ENCODE measurements at regions not wholly inside any gene's neighbourhood (a gene's known extent, or its start where the extent isn't known, plus 50 kb on each side); places are given as distances from the start of the nearest gene placed in this dataset.
A peak's percentile ranks its signal among the peaks of the same experiment; 100 is the strongest.

DNA sequence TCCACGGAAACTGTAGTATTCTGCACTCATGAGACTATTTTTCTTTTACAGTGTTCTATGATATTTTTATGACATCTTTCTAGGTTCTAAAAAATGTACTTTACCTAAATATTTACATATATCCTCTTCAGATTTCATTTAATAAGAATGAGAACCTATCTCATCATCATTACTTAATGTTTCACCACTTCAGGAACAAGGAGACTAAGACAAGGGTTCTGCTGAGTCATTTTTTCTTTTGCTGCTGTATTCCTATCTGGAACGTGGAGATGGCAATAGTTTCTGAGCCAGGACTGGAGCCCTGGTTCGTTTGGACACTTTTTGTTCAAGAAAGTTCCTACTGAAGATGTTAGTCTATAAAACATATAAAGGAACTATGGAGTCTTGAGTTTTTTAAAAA lies 258.2 kb upstream of the MAP3K1 start:
- ChIA-PET CTCF (no interaction called here), POLR2A (no interaction called here)
- Histone ChIP-seq H3K4me3 (ENCODE audit: control insufficient read depth in 1 of 2, extremely low read depth in 1 of 2, low read length in 1 of 2) (no peak overlapping the region), H3K9me3 (no peaks in the 10 kb centered on the region), H3K36me3 (ENCODE audit: control insufficient read depth in 2 of 2, extremely low read depth in 1 of 2, insufficient read depth in 1 of 2, low read length in 1 of 2) (no peaks in the 10 kb centered on the region), H3K27ac (ENCODE audit: low read length) (no peak overlapping the region), H3K27me3 (replicated peaks in 1 of 2; ENCODE audit: control insufficient read depth in 2 of 2, extremely low read depth in 1 of 2, insufficient read depth in 2 of 2, low read length in 1 of 2) (no peaks in the 10 kb centered on the region), H3K4me1 (ENCODE audit: control insufficient read depth in 1 of 2, extremely low read depth in 1 of 2, insufficient read depth in 2 of 2, low read length in 2 of 2) (peaks cover 0 to 8% of the 10 kb centered on the region in 2 experiments)
- no peak overlapping the region for H3K4me3 Mint-ChIP-seq
- ATAC-seq (replicated peaks in 1 of 4) (no peak), DNase-seq (no peak)
- H3K36me3 Mint-ChIP-seq, result no peaks in the 10 kb centered on the region
- WGBS (ENCODE audit: insufficient coverage), result no CpG with 5 or more reads among the region's 3 CpGs
- H3K4me1 Mint-ChIP-seq, result peaks cover 0 to 2% (median 2%) of the 10 kb centered on the region in 3 donors
- peaks cover 0 to 6% (median 0%) of the 10 kb centered on the region in 3 donors for H3K9me3 Mint-ChIP-seq
- no peak overlapping the region for H3K27ac Mint-ChIP-seq
- H3K27me3 Mint-ChIP-seq, result peaks cover 0 to 2% of the 10 kb centered on the region in 2 donors

DNA sequence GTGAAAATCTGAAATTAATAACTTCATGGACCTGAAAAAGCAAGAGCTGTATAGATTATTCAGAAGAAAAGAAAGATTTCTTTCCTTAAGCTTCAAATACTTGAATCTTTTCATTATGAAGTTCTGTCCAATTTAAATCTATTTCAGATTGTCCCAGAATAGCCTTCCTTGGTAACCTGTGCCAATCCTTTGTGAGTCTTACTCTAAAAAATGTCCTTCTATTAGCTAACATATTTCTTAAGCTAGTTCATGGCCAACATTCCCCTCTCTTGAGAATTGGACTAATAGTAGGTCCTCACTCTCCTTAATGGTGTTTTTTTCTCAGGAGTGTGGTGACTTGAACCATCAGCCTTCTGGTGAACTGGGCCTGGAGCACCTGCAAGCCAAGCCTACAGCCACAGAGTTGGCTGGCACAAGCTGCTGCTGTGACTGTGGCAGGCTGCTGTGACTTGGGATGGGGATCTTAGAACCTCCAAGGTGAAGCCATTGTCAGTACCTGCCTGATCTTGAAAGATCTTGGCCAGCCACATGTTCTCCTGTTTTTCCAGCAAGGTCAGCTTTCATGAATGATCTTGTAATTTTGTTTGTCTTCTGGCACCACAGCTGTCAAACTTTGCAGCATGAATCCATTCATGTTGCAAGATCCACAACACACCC lies 262.6 kb upstream of the MAP3K1 start:
- Mint-ChIP-seq H3K27me3 (peaks cover 0 to 2% of the 10 kb centered on the region in 2 donors), H3K9me3 (no peaks in the 10 kb centered on the region), H3K4me1 (peaks cover 0 to 5% (median 0%) of the 10 kb centered on the region in 3 donors), H3K36me3 (no peaks in the 10 kb centered on the region), H3K4me3 (no peak overlapping the region), H3K27ac (no peak overlapping the region)
- no peaks in the 10 kb centered on the region for H3K9me3 ChIP-seq
- no peak for DNase-seq
- no peaks in the 10 kb centered on the region for H3K27me3 ChIP-seq (replicated peaks in 1 of 2; ENCODE audit: control insufficient read depth in 2 of 2, extremely low read depth in 1 of 2, insufficient read depth in 2 of 2, low read length in 1 of 2)
- CTCF ChIA-PET, result no interaction called here
- no peaks in the 10 kb centered on the region for H3K4me1 ChIP-seq (ENCODE audit: control insufficient read depth in 1 of 2, extremely low read depth in 1 of 2, insufficient read depth in 2 of 2, low read length in 2 of 2)
- H3K36me3 ChIP-seq (ENCODE audit: control insufficient read depth in 2 of 2, extremely low read depth in 1 of 2, insufficient read depth in 1 of 2, low read length in 1 of 2), result no peaks in the 10 kb centered on the region
- no peak overlapping the region for H3K27ac ChIP-seq (ENCODE audit: low read length)
- no peak for ATAC-seq (replicated peaks in 1 of 4)
- POLR2A ChIA-PET, result interaction anchor here in 1 of 2 donors (0.5 kb wide), 1 partner anchor 92 kb away, joined by 3 read pairs; no protein-coding TSS in a partner anchor
- H3K4me3 ChIP-seq (ENCODE audit: control insufficient read depth in 1 of 2, extremely low read depth in 1 of 2, low read length in 1 of 2), result no peak overlapping the region

DNA sequence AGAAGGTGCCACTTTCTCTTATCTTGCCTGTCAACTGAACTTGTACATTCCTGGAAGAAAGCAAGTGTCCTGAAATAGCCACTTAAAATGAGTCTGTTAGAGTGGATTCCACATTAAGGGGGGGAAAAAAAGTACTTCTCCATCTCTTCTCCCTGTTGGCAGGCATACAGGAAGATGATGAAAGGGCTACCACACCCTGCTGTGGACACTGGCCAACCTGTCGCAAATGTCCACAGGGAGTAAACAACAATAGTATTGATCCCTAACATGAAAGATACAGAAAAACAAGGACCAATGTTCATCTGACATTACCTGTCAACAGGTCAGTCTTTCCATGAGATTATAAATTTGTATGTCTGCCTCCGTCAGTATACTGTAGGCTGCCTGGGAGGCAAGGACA lies 265.1 kb upstream of the MAP3K1 start:
- DNase-seq, result no peak
- H3K4me1 Mint-ChIP-seq, result peaks cover 0 to 5% (median 0%) of the 10 kb centered on the region in 3 donors
- ChIA-PET CTCF (no interaction called here), POLR2A (no interaction called here)
- no peak overlapping the region for H3K4me3 Mint-ChIP-seq
- no peaks in the 10 kb centered on the region for H3K9me3 Mint-ChIP-seq
- H3K27me3 Mint-ChIP-seq, result no peaks in the 10 kb centered on the region
- no peaks in the 10 kb centered on the region for H3K36me3 ChIP-seq (ENCODE audit: control insufficient read depth in 2 of 2, extremely low read depth in 1 of 2, insufficient read depth in 1 of 2, low read length in 1 of 2)
- no peak overlapping the region for H3K27ac ChIP-seq (ENCODE audit: low read length)
- H3K9me3 ChIP-seq, result no peaks in the 10 kb centered on the region
- H3K27ac Mint-ChIP-seq, result no peak overlapping the region
- no CpG with 5 or more reads among the region's 2 CpGs for WGBS (ENCODE audit: insufficient coverage)
- H3K36me3 Mint-ChIP-seq, result no peaks in the 10 kb centered on the region
- H3K4me3 ChIP-seq (ENCODE audit: control insufficient read depth in 1 of 2, extremely low read depth in 1 of 2, low read length in 1 of 2), result no peak overlapping the region
- no peak for ATAC-seq (replicated peaks in 1 of 4)
- H3K4me1 ChIP-seq (ENCODE audit: control insufficient read depth in 1 of 2, extremely low read depth in 1 of 2, insufficient read depth in 2 of 2, low read length in 2 of 2), result no peaks in the 10 kb centered on the region
- H3K27me3 ChIP-seq (replicated peaks in 1 of 2; ENCODE audit: control insufficient read depth in 2 of 2, extremely low read depth in 1 of 2, insufficient read depth in 2 of 2, low read length in 1 of 2), result no peaks in the 10 kb centered on the region

DNA sequence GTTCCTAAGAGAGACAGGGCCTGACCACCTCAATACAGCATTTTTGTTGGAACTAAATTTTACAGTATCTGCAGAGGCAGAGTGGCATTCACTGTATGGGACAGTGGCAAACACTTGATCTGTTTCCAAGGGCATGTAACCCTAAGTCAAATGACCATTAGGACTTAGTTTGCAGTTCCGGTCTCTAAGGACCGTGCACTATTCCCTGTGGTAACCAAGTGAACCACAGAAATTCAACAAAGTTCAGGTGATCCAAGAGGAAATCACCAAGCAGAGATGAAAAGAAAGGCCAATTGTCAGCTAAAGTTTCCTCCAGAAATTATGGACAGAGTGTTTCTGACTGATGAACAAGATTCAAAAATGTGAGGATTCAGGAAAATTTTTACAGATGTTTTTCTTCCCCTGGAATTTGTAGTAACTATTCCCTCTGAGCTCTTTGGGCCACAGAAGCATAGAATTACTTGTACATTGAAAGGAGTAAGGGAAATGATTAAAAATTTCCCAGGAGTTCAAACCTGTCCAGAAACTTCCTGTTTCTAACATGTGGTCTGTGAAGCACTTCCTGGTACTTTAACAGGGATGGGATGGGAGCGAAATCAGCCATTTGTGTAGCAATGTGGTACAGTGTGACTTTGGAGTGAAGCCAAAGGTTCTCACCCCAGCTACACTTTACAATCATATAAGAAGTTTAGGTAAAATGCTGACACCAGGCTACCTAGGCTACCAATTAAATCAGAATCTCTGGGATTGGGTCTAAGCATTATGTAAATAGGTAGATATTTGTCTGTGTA lies 266.1 kb upstream of the MAP3K1 start:
- POLR2A ChIA-PET, result no interaction called here
- Mint-ChIP-seq H3K9me3 (no peaks in the 10 kb centered on the region), H3K4me1 (peaks cover 0 to 5% (median 0%) of the 10 kb centered on the region in 3 donors), H3K27me3 (no peaks in the 10 kb centered on the region), H3K4me3 (no peak overlapping the region), H3K36me3 (no peaks in the 10 kb centered on the region), H3K27ac (no peak overlapping the region)
- H3K36me3 ChIP-seq (ENCODE audit: control insufficient read depth in 2 of 2, extremely low read depth in 1 of 2, insufficient read depth in 1 of 2, low read length in 1 of 2), result no peaks in the 10 kb centered on the region
- WGBS (ENCODE audit: insufficient coverage), result 94% methylated on average over 2 of the region's 3 CpGs
- H3K9me3 ChIP-seq, result no peaks in the 10 kb centered on the region
- no peaks in the 10 kb centered on the region for H3K27me3 ChIP-seq (replicated peaks in 1 of 2; ENCODE audit: control insufficient read depth in 2 of 2, extremely low read depth in 1 of 2, insufficient read depth in 2 of 2, low read length in 1 of 2)
- no peaks in the 10 kb centered on the region for H3K4me1 ChIP-seq (ENCODE audit: control insufficient read depth in 1 of 2, extremely low read depth in 1 of 2, insufficient read depth in 2 of 2, low read length in 2 of 2)
- ATAC-seq (replicated peaks in 1 of 4), result no peak
- H3K27ac ChIP-seq (ENCODE audit: low read length), result no peak overlapping the region
- DNase-seq, result no peak
- CTCF ChIA-PET, result no interaction called here
- H3K4me3 ChIP-seq (ENCODE audit: control insufficient read depth in 1 of 2, extremely low read depth in 1 of 2, low read length in 1 of 2), result no peak overlapping the region

DNA sequence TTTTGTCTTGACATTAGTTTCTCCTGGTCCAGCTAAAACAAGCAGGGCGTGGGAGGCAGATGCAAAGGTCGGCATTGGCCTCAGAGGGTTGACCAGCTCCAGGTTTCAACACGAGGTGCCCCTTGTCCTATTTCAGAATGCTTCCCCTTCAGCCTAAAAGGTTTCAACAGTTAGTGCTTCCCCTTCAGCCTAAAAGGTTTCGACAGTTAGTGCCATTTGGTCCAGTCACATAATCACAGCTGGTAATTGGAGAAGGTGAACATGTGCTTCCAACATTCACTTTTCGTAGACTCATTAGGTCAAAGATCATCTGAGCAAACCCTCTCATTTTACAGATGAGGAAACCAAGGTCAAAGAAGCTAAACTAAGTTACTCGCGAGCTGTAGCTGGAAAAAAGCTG lies 270.3 kb upstream of the MAP3K1 start:
- H3K27me3 ChIP-seq (replicated peaks in 1 of 2; ENCODE audit: control insufficient read depth in 2 of 2, extremely low read depth in 1 of 2, insufficient read depth in 2 of 2, low read length in 1 of 2), result no peaks in the 10 kb centered on the region
- H3K4me3 ChIP-seq (ENCODE audit: control insufficient read depth in 1 of 2, extremely low read depth in 1 of 2, low read length in 1 of 2), result no peak overlapping the region
- Mint-ChIP-seq H3K4me3 (no peak overlapping the region), H3K27ac (peak overlapping the region in 1 of 2 donors; percentile 22), H3K4me1 (peaks cover 10 to 14% (median 11%) of the 10 kb centered on the region in 3 donors), H3K27me3 (no peaks in the 10 kb centered on the region), H3K9me3 (no peaks in the 10 kb centered on the region), H3K36me3 (no peaks in the 10 kb centered on the region)
- DNase-seq, result no peak
- ATAC-seq (replicated peaks in 1 of 4), result no peak
- H3K36me3 ChIP-seq (ENCODE audit: control insufficient read depth in 2 of 2, extremely low read depth in 1 of 2, insufficient read depth in 1 of 2, low read length in 1 of 2), result no peaks in the 10 kb centered on the region
- CTCF ChIA-PET, result no interaction called here
- no peaks in the 10 kb centered on the region for H3K9me3 ChIP-seq
- H3K4me1 ChIP-seq (ENCODE audit: control insufficient read depth in 1 of 2, extremely low read depth in 1 of 2, insufficient read depth in 2 of 2, low read length in 2 of 2), result peaks cover 4% of the 10 kb centered on the region in 2 experiments
- 83% methylated on average over 3 of the region's 7 CpGs for WGBS (ENCODE audit: insufficient coverage)
- POLR2A ChIA-PET, result interaction anchor here (0.6 kb wide), 2 partner anchors 73 to 156 kb away, joined by 3 to 8 read pairs; no protein-coding TSS in a partner anchor
- no peak overlapping the region for H3K27ac ChIP-seq (ENCODE audit: low read length)

GRCh38 chr5:56543441-56544388 lies 271.6 kb upstream of the MAP3K1 start:
- DNase-seq, result no peak
- H3K9me3 Mint-ChIP-seq, result peaks cover 0 to 3% (median 0%) of the 10 kb centered on the region in 3 donors

More at GRCh38 chr5:56543441-56544388, 271.6 kb upstream of the MAP3K1 start:
- peaks cover 4% of the 10 kb centered on the region in 2 experiments for H3K4me1 ChIP-seq (ENCODE audit: control insufficient read depth in 1 of 2, extremely low read depth in 1 of 2, insufficient read depth in 2 of 2, low read length in 2 of 2)
- H3K27ac Mint-ChIP-seq, result peak overlapping the region in 1 of 2 donors; percentile 5
- ChIA-PET CTCF (no interaction called here), POLR2A (interaction anchor here in 1 of 2 donors (0.7 kb wide), 1 partner anchor 433 kb away, joined by 3 read pairs; no protein-coding TSS in a partner anchor)
- H3K27me3 Mint-ChIP-seq, result no peaks in the 10 kb centered on the region
- ATAC-seq (replicated peaks in 1 of 4), result no peak
- H3K4me1 Mint-ChIP-seq, result peaks cover 9 to 11% (median 10%) of the 10 kb centered on the region in 3 donors
- H3K4me3 ChIP-seq (ENCODE audit: control insufficient read depth in 1 of 2, extremely low read depth in 1 of 2, low read length in 1 of 2), result no peak overlapping the region
- no peaks in the 10 kb centered on the region for H3K36me3 ChIP-seq (ENCODE audit: control insufficient read depth in 2 of 2, extremely low read depth in 1 of 2, insufficient read depth in 1 of 2, low read length in 1 of 2)
- no peak overlapping the region for H3K27ac ChIP-seq (ENCODE audit: low read length)
- H3K4me3 Mint-ChIP-seq, result no peak overlapping the region
- WGBS (ENCODE audit: insufficient coverage), result no CpG with 5 or more reads among the region's 6 CpGs
- no peaks in the 10 kb centered on the region for H3K9me3 ChIP-seq
- no peaks in the 10 kb centered on the region for H3K27me3 ChIP-seq (replicated peaks in 1 of 2; ENCODE audit: control insufficient read depth in 2 of 2, extremely low read depth in 1 of 2, insufficient read depth in 2 of 2, low read length in 1 of 2)
- H3K36me3 Mint-ChIP-seq, result no peaks in the 10 kb centered on the region
